ENCODE measurements at regions not wholly inside any gene's neighbourhood (a gene's known extent, or its start where the extent isn't known, plus 50 kb on each side); places are given as distances from the start of the nearest gene placed in this dataset.

GRCh38 chr4:149264093-149264733, 551.4 kb downstream of the IQCM start (continued):
- TF ChIP-seq, protein P1, sequence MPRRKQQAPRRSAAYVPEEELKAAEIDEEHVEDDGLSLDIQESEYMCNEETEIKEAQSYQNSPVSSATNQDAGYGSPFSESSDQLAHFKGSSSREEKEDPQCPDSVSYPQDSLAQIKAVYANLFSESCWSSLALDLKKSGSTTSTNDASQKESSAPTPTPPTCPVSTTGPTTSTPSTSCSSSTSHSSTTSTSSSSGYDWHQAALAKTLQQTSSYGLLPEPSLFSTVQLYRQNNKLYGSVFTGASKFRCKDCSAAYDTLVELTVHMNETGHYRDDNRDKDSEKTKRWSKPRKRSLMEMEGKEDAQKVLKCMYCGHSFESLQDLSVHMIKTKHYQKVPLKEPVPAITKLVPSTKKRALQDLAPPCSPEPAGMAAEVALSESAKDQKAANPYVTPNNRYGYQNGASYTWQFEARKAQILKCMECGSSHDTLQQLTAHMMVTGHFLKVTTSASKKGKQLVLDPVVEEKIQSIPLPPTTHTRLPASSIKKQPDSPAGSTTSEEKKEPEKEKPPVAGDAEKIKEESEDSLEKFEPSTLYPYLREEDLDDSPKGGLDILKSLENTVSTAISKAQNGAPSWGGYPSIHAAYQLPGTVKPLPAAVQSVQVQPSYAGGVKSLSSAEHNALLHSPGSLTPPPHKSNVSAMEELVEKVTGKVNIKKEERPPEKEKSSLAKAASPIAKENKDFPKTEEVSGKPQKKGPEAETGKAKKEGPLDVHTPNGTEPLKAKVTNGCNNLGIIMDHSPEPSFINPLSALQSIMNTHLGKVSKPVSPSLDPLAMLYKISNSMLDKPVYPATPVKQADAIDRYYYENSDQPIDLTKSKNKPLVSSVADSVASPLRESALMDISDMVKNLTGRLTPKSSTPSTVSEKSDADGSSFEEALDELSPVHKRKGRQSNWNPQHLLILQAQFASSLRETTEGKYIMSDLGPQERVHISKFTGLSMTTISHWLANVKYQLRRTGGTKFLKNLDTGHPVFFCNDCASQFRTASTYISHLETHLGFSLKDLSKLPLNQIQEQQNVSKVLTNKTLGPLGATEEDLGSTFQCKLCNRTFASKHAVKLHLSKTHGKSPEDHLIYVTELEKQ (tag by site-specific recombination; IDR thresholded peaks at IDR 0.05; ENCODE audit: borderline replicate concordance) = no peak

DNA sequence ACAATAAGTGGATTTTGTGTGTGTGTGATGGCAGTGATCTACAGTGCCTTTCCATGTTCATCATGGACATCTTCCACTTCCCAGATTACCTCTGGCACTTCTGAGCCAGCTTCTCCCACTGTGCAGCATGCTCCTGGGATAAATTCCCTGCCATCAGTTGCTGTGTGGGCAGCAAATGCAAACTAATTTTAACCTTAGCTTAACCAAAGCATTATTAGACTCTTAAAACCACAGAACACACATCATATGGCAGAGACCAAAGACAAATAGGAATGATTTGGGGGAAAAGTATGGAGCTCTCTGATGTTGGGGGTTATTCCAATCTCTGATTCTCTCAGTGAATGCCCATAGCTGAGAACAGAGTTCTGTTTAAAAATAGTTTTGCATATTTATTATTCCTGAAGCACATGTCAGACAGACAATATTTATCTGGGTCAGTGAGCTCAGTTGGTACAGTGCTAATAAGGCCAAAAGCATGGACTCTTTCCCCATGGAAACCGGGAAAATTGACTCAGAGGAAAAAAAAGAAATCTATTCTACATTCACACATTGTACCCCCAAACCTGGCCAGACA, 567.4 kb downstream of the IQCM start:
- no peaks in the 10 kb centered on the region for H3K9me3 ChIP-seq (ENCODE audit: control insufficient read depth, insufficient read depth, low read depth, low read length)
- H3K27ac ChIP-seq (ENCODE audit: extremely low read depth, low read depth, low read length) = no peak overlapping the region
- H3K4me1 ChIP-seq (ENCODE audit: control insufficient read depth, insufficient read depth, low read length) = no peaks in the 10 kb centered on the region
- H3K36me3 ChIP-seq (ENCODE audit: control insufficient read depth in 2 of 2, insufficient read depth in 1 of 2, low read length in 2 of 2) = no peaks in the 10 kb centered on the region
- CTCF ChIA-PET = no interaction called here
- POLR2A ChIA-PET = no interaction called here
- no peak overlapping the region for H3K4me3 ChIP-seq (ENCODE audit: low read depth, low read length)
- no peak for TF ChIP-seq CTCF (tag by site-specific recombination; IDR thresholded peaks at IDR 0.05)
- no peak for TF ChIP-seq ZNF394 (tag by site-specific recombination; IDR thresholded peaks at IDR 0.05; ENCODE audit: borderline replicate concordance)
- TF ChIP-seq ZFP3 (tag by site-specific recombination; IDR thresholded peaks at IDR 0.05; ENCODE audit: low read depth) = no peak
- no peak for TF ChIP-seq ZNF10 (tag by site-specific recombination; IDR thresholded peaks at IDR 0.05)
- no peak for TF ChIP-seq ZBTB26 (tag by site-specific recombination; optimal IDR thresholded peaks at IDR 0.05)
- TF ChIP-seq ZNF398 (tag by site-specific recombination; IDR thresholded peaks at IDR 0.05) = no peak
- TF ChIP-seq, protein P2, sequence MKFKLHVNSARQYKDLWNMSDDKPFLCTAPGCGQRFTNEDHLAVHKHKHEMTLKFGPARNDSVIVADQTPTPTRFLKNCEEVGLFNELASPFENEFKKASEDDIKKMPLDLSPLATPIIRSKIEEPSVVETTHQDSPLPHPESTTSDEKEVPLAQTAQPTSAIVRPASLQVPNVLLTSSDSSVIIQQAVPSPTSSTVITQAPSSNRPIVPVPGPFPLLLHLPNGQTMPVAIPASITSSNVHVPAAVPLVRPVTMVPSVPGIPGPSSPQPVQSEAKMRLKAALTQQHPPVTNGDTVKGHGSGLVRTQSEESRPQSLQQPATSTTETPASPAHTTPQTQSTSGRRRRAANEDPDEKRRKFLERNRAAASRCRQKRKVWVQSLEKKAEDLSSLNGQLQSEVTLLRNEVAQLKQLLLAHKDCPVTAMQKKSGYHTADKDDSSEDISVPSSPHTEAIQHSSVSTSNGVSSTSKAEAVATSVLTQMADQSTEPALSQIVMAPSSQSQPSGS (tag by site-specific recombination; IDR thresholded peaks at IDR 0.05; ENCODE audit: low read depth) = no peak
- no peak for TF ChIP-seq ZXDB (tag by site-specific recombination; IDR thresholded peaks at IDR 0.05)
- no peak for TF ChIP-seq ZNF239 (tag by site-specific recombination; IDR thresholded peaks at IDR 0.05)
- TF ChIP-seq ZNF514 (tag by site-specific recombination; IDR thresholded peaks at IDR 0.05) = no peak
- TF ChIP-seq, protein P3, sequence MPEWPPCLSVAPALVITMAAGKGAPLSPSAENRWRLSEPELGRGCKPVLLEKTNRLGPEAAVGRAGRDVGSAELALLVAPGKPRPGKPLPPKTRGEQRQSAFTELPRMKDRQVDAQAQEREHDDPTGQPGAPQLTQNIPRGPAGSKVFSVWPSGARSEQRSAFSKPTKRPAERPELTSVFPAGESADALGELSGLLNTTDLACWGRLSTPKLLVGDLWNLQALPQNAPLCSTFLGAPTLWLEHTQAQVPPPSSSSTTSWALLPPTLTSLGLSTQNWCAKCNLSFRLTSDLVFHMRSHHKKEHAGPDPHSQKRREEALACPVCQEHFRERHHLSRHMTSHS (tag by site-specific recombination; IDR thresholded peaks at IDR 0.05) = no peak
- TF ChIP-seq, protein P4, sequence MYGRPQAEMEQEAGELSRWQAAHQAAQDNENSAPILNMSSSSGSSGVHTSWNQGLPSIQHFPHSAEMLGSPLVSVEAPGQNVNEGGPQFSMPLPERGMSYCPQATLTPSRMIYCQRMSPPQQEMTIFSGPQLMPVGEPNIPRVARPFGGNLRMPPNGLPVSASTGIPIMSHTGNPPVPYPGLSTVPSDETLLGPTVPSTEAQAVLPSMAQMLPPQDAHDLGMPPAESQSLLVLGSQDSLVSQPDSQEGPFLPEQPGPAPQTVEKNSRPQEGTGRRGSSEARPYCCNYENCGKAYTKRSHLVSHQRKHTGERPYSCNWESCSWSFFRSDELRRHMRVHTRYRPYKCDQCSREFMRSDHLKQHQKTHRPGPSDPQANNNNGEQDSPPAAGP (tag by site-specific recombination; IDR thresholded peaks at IDR 0.05) = no peak
- TF ChIP-seq, protein P5, sequence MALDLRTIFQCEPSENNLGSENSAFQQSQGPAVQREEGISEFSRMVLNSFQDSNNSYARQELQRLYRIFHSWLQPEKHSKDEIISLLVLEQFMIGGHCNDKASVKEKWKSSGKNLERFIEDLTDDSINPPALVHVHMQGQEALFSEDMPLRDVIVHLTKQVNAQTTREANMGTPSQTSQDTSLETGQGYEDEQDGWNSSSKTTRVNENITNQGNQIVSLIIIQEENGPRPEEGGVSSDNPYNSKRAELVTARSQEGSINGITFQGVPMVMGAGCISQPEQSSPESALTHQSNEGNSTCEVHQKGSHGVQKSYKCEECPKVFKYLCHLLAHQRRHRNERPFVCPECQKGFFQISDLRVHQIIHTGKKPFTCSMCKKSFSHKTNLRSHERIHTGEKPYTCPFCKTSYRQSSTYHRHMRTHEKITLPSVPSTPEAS (tag by site-specific recombination; IDR thresholded peaks at IDR 0.05) = no peak
- no peak for TF ChIP-seq ZFP69B (tag by site-specific recombination; IDR thresholded peaks at IDR 0.05)
- TF ChIP-seq, protein P6, sequence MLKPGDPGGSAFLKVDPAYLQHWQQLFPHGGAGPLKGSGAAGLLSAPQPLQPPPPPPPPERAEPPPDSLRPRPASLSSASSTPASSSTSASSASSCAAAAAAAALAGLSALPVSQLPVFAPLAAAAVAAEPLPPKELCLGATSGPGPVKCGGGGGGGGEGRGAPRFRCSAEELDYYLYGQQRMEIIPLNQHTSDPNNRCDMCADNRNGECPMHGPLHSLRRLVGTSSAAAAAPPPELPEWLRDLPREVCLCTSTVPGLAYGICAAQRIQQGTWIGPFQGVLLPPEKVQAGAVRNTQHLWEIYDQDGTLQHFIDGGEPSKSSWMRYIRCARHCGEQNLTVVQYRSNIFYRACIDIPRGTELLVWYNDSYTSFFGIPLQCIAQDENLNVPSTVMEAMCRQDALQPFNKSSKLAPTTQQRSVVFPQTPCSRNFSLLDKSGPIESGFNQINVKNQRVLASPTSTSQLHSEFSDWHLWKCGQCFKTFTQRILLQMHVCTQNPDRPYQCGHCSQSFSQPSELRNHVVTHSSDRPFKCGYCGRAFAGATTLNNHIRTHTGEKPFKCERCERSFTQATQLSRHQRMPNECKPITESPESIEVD (tag by site-specific recombination; IDR thresholded peaks at IDR 0.05) = no peak
- no peak for TF ChIP-seq KLF10 (tag by site-specific recombination; IDR thresholded peaks at IDR 0.05)
- no peak for TF ChIP-seq ZNF596 (tag by site-specific recombination; IDR thresholded peaks at IDR 0.05)
